HCT116 (cell line): ENCODE measurements at regions not wholly inside any gene's neighbourhood (a gene's known extent, or its start where the extent isn't known, plus 50 kb on each side); places are given as distances from the start of the nearest gene placed in this dataset.

Experiments
- ATAC-seq: fragments of 200-7000 bp; cut with Tn5 transposase; 2 replicates; pipeline ENCODE4 v1.9.1; 2020; ENCODE audit warnings: mild to moderate bottlenecking, moderate library complexity
- BruUV-seq: library from RNA; stranded (reverse); fragments of 400-500 nt; replicated peaks from 2 replicates; lab custom pipeline; 2021; lab: Mats Ljungman, UMichigan
- CTCF ChIA-PET: fragments of 300-600 bp; sonication (Branson Sonifier 250); formaldehyde crosslinking; loops from one replicate; lab custom pipeline; 2021; ENCODE audit warnings: antibody characterized with exemption; lab: Charles Lee
- POLR2A ChIA-PET: fragments of 300-600, 350-600 bp; sonication (Branson Sonifier 250); formaldehyde crosslinking; loops from one replicate; lab custom pipeline; 2021; ENCODE audit warnings: antibody characterized with exemption; lab: Charles Lee
- RAD21 ChIA-PET, 2 experiments: fragments of 300-600 bp; sonication (Branson Sonifier 250); formaldehyde crosslinking; loops; one replicate each; lab custom pipeline; 2023; ENCODE audit warnings: low total read pairs in 2 of 2; ENCODE audit not compliant: uncharacterized antibody in 2 of 2, unreplicated experiment in 2 of 2, low non-redundant PET in 1 of 2; lab: Charles Lee
- DNase-seq: peaks from one replicate; pipeline ENCODE4 v3.0.0-alpha.2; 2010; ENCODE audit warnings: low read depth, low spot score
- H2AFZ ChIP-seq: fragments of 200-600 bp; shearing (Covaris generic), sonication (generic); 2 replicates; pipeline ENCODE4 v1.6.1; 2017; ENCODE audit warnings: low read depth, mixed run types, mixed read lengths, antibody characterized with exemption, low read length; ENCODE audit not compliant: poor library complexity, severe bottlenecking
- H3K27ac ChIP-seq: 2 replicates; pipeline ENCODE4 v1.5.1; 2012; ENCODE audit warnings: low read depth, low read length
- H3K27me3 ChIP-seq: fragments of 200-600 bp; sonication (generic); 2 replicates; pipeline ENCODE4 v1.6.1; 2016; ENCODE audit warnings: mixed run types, low read length, mixed read lengths; ENCODE audit not compliant: insufficient read depth
- H3K36me3 ChIP-seq, 2 experiments: fragments of 200-500 bp in 1 of 2; fragments of 200-600 bp in 1 of 2; sonication (Bioruptor generic) in 1 of 2; sonication (generic) in 1 of 2; 2 replicates each; pipeline versions ENCODE4 v1.5.1 to v1.6.1; 2014 to 2016; ENCODE audit warnings: low read length in 2 of 2, inconsistent platforms in 1 of 2, mixed read lengths in 1 of 2, mixed run types in 1 of 2; ENCODE audit not compliant: insufficient read depth in 2 of 2, control insufficient read depth in 1 of 2
- H3K4me1 ChIP-seq, 2 experiments: fragments of 200-600 bp in 1 of 2; sonication (generic) in 1 of 2; 2 replicates each; pipeline versions ENCODE4 v1.5.1 to v1.6.1; 2012 to 2017; ENCODE audit warnings: low read length in 2 of 2, inconsistent platforms in 1 of 2, mild to moderate bottlenecking in 1 of 2, mixed read lengths in 1 of 2, mixed run types in 1 of 2, moderate library complexity in 1 of 2; ENCODE audit not compliant: insufficient read depth in 2 of 2, control insufficient read depth in 1 of 2
- H3K4me2 ChIP-seq: fragments of 200-600 bp; sonication (generic); 2 replicates; pipeline ENCODE4 v1.6.1; 2017; ENCODE audit warnings: mixed run types, low read length, mixed read lengths
- H3K4me3 ChIP-seq, 2 experiments: fragments of 200-600 bp in 1 of 2; sonication (generic) in 1 of 2; replicated peaks in 1 of 2; 2 replicates each; pipeline ENCODE4 v1.5.1; 2011 to 2016; ENCODE audit warnings: low read length in 2 of 2, control low read depth in 1 of 2, low read depth in 1 of 2, mild to moderate bottlenecking in 1 of 2, mixed read lengths in 1 of 2, mixed run types in 1 of 2
- H3K79me2 ChIP-seq: fragments of 200-600 bp; sonication (generic); 2 replicates; pipeline ENCODE4 v1.6.1; 2017; ENCODE audit warnings: mild to moderate bottlenecking, mixed run types, low read length, moderate library complexity, mixed read lengths; ENCODE audit not compliant: insufficient read depth
- H3K9ac ChIP-seq: fragments of 200-600 bp; sonication (generic); 2 replicates; pipeline ENCODE4 v1.6.1; 2016; ENCODE audit warnings: low read length, mixed read lengths
- H3K9me2 ChIP-seq: fragments of 200-600 bp; sonication (generic), shearing (Covaris generic); 2 replicates; pipeline ENCODE4 v1.6.1; 2017; ENCODE audit warnings: mixed run types, mild to moderate bottlenecking, moderate library complexity; ENCODE audit not compliant: insufficient read depth
- H3K9me3 ChIP-seq, 2 experiments: fragments of 200-500 bp in 1 of 2; fragments of 200-600 bp in 1 of 2; sonication (Bioruptor generic) in 1 of 2; sonication (generic) in 1 of 2; 2 replicates each; pipeline ENCODE4 v1.6.1; 2014 to 2017; ENCODE audit warnings: low read length in 2 of 2, mixed read lengths in 2 of 2, inconsistent platforms in 1 of 2, low read depth in 1 of 2, mild to moderate bottlenecking in 1 of 2, mixed run types in 1 of 2, moderate library complexity in 1 of 2; ENCODE audit not compliant: control insufficient read depth in 1 of 2, insufficient read depth in 1 of 2
- H4K20me1 ChIP-seq: fragments of 200-600 bp; sonication (generic), shearing (Covaris generic); 2 replicates; pipeline ENCODE4 v1.6.1; 2017; ENCODE audit warnings: mixed run types, mild to moderate bottlenecking, moderate library complexity; ENCODE audit not compliant: insufficient read depth
- CBX3 ChIP-seq: IDR thresholded peaks from 2 replicates; pipeline ENCODE4 v1.6.1; 2012; ENCODE audit warnings: low read depth
- MAX ChIP-seq: IDR thresholded peaks from 2 replicates; pipeline ENCODE4 v1.6.1; 2012
- POLR2AphosphoS5 ChIP-seq: IDR thresholded peaks from 2 replicates; pipeline ENCODE4 v1.6.1; 2011; ENCODE audit warnings: mild to moderate bottlenecking, low read depth, low read length, moderate library complexity
- REST ChIP-seq: IDR thresholded peaks from 2 replicates; pipeline ENCODE4 v1.6.1; 2012; ENCODE audit warnings: low read depth
- SRF ChIP-seq: IDR thresholded peaks from 2 replicates; pipeline ENCODE4 v1.6.1; 2012; ENCODE audit warnings: low read depth
- YY1 ChIP-seq: IDR thresholded peaks from 2 replicates; pipeline ENCODE4 v1.6.1; 2011; ENCODE audit warnings: low read length, low read depth, moderate library complexity, mild to moderate bottlenecking; ENCODE audit not compliant: insufficient replicate concordance; ENCODE audit errors: extremely low read depth
- ZBTB33 ChIP-seq: IDR thresholded peaks from 2 replicates; pipeline ENCODE4 v1.6.1; 2011; ENCODE audit warnings: mild to moderate bottlenecking, low read length, moderate library complexity; ENCODE audit not compliant: insufficient replicate concordance; ENCODE audit errors: extremely low read depth
- intact Hi-C: fragments of 100-400 bp; cut with micrococcal nuclease; formaldehyde crosslinking; loops from 2 replicates; pipeline ENCODE4 v1.10.0; 2022

DNA sequence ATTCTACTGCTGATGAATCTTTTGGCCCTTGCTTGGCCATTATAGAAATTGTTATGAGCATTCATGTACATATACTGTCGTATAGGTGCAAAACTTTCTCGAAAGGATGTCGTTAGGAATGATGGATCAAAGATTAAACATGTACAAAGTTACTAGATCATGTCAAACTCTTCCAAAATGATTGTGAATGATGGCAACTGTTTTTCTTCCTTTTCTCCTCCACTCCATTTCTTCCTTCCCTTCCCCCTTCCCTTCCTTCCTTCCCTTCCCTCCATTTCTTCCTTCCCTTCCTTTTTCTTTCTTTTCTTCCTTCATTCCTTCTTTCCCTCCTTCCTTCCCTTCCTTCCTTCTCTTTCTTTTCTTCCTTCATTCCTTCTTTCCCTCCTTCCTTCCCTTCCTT is 973.9 kb downstream of the CDH11 start:
- H2AFZ ChIP-seq, result no peak overlapping the region
- H4K20me1 ChIP-seq, result no peaks in the 10 kb centered on the region
- no peak overlapping the region for H3K9ac ChIP-seq
- TF ChIP-seq REST (no peak), YY1 (no peak), CBX3 (no peak), POLR2AphosphoS5 (no peak), MAX (no peak), ZBTB33 (no peak), SRF (no peak)
- no peak overlapping the region for H3K27ac ChIP-seq
- CTCF ChIA-PET, result no interaction called here
- POLR2A ChIA-PET, result no interaction called here
- intact Hi-C loops, result no loop called here
- H3K9me2 ChIP-seq, result no peaks in the 10 kb centered on the region
- H3K4me2 ChIP-seq, result no peak overlapping the region
- H3K4me1 ChIP-seq, result no peaks in the 10 kb centered on the region
- no TSS peak for BruUV-seq
- ATAC-seq, result no peak
- DNase-seq, result no peak
- no peaks in the 10 kb centered on the region for H3K79me2 ChIP-seq
- H3K27me3 ChIP-seq, result no peaks in the 10 kb centered on the region
- RAD21 ChIA-PET, result no interaction called here
- H3K36me3 ChIP-seq, result no peaks in the 10 kb centered on the region
- H3K4me3 ChIP-seq, result no peak overlapping the region
- H3K9me3 ChIP-seq, result peaks cover 6 to 20% of the 10 kb centered on the region in 2 experiments; a peak in 2 of 4 replicates
